GM12878 (cell line): ENCODE measurements at regions not wholly inside any gene's neighbourhood (a gene's known extent, or its start where the extent isn't known, plus 50 kb on each side); places are given as distances from the start of the nearest gene placed in this dataset.

Experiments
- ATAC-seq: fragments of 200-7000 bp; cut with Tn5 transposase; 3 replicates; pipeline ENCODE4 v1.9.1; 2020; ENCODE audit warnings: mild to moderate bottlenecking, moderate library complexity
- BruUV-seq: library from RNA; stranded (reverse); fragments of 400-500 nt; replicated peaks from 2 replicates; lab custom pipeline; 2021; lab: Mats Ljungman, UMichigan
- CTCF ChIA-PET: fragments of 300-600 bp; sonication (Branson Sonifier 250); formaldehyde crosslinking; extraction: SDS; loops from one replicate; lab custom pipeline; 2021; ENCODE audit warnings: inconsistent platforms; lab: Yijun Ruan, JAX
- POLR2A ChIA-PET: fragments of 350-600 bp; formaldehyde crosslinking; extraction: SDS; loops from one replicate; lab custom pipeline; 2021; ENCODE audit warnings: inconsistent platforms; lab: Charles Lee
- RAD21 ChIA-PET: fragments of 300-600 bp; sonication (Branson Sonifier 250); formaldehyde crosslinking; loops from one replicate; lab custom pipeline; 2023; ENCODE audit warnings: antibody characterized with exemption; ENCODE audit not compliant: unreplicated experiment; lab: Charles Lee
- SMC1A ChIA-PET: fragments of 300-600 bp; sonication (Branson Sonifier 250); formaldehyde crosslinking; loops from one replicate; lab custom pipeline; 2023; ENCODE audit not compliant: unreplicated experiment, uncharacterized antibody; lab: Charles Lee
- DNase-seq: peaks from one replicate; pipeline ENCODE4 v3.0.0-alpha.2; 2011; ENCODE audit warnings: low read depth, low spot score
- FAIRE-seq: peaks from 3 replicates; lab custom pipeline; 2011; peaks lifted over from hg19 to GRCh38; lab: Jason Lieb, UNC
- H2AFZ ChIP-seq: 2 replicates; pipeline ENCODE4 v1.6.0; 2011; ENCODE audit warnings: low read depth, low read length, control low read depth; ENCODE audit not compliant: control insufficient read depth
- H3K27ac ChIP-seq: 2 replicates; pipeline ENCODE4 v1.5.1; 2011; ENCODE audit warnings: control low read depth; ENCODE audit not compliant: control insufficient read depth, insufficient read depth
- H3K27me3 ChIP-seq, 2 experiments: replicated peaks in 1 of 2; 2 replicates each; pipeline versions ENCODE4 v1.6.0 to v1.6.1; 2011; ENCODE audit warnings: low read length in 1 of 2; ENCODE audit not compliant: control insufficient read depth in 2 of 2, insufficient read depth in 2 of 2
- H3K36me3 ChIP-seq, 2 experiments: 2 replicates each; pipeline ENCODE4 v1.5.1; 2011; ENCODE audit warnings: low read length in 1 of 2; ENCODE audit not compliant: control insufficient read depth in 2 of 2, insufficient read depth in 2 of 2
- H3K4me1 ChIP-seq: 2 replicates; pipeline ENCODE4 v1.6.1; 2011; ENCODE audit warnings: mild to moderate bottlenecking, low read length, moderate library complexity, mixed read lengths; ENCODE audit not compliant: control insufficient read depth, insufficient read depth
- H3K4me2 ChIP-seq: 2 replicates; pipeline ENCODE4 v1.6.0; 2011; ENCODE audit warnings: control low read depth; ENCODE audit not compliant: control insufficient read depth, insufficient read depth
- H3K4me3 ChIP-seq: fragments of 200-600 bp; sonication (generic); 2 replicates; pipeline ENCODE4 v1.5.1; 2016
- H3K79me2 ChIP-seq: 2 replicates; pipeline ENCODE4 v1.6.0; 2011; ENCODE audit warnings: low read length; ENCODE audit not compliant: control insufficient read depth, insufficient read depth
- H3K9ac ChIP-seq: 2 replicates; pipeline ENCODE4 v1.8.0; 2011; ENCODE audit warnings: low read length, control low read depth, mixed read lengths; ENCODE audit not compliant: control insufficient read depth, insufficient read depth
- H3K9me3 ChIP-seq: replicated peaks from 3 replicates; pipeline ENCODE4 v1.5.1; 2011; ENCODE audit warnings: mild to moderate bottlenecking, low read length; ENCODE audit not compliant: control insufficient read depth, insufficient read depth
- H4K20me1 ChIP-seq: 2 replicates; pipeline ENCODE4 v1.6.0; 2011; ENCODE audit not compliant: control insufficient read depth, insufficient read depth
- BACH1 ChIP-seq: fragments of 450-650 bp; IDR thresholded peaks from 2 replicates; pipeline ENCODE4 v1.6.1; 2017; ENCODE audit warnings: mild to moderate bottlenecking, borderline replicate concordance
- BRCA1 ChIP-seq: IDR thresholded peaks from 2 replicates; pipeline ENCODE4 v1.6.1; 2011; ENCODE audit warnings: low read depth, low read length, improper control_type of control experiment
- CHD2 ChIP-seq: IDR thresholded peaks from 2 replicates; pipeline ENCODE4 v1.6.1; 2011; ENCODE audit warnings: low read depth, low read length, improper control_type of control experiment, borderline replicate concordance
- CREB1 ChIP-seq: IDR thresholded peaks from 2 replicates; pipeline ENCODE4 v1.6.1; 2012; ENCODE audit warnings: low read depth, mild to moderate bottlenecking, inconsistent platforms
- MEF2A ChIP-seq: IDR thresholded peaks from 2 replicates; pipeline ENCODE4 v1.6.1; 2011; ENCODE audit warnings: low read depth, mild to moderate bottlenecking, low read length, moderate library complexity; ENCODE audit not compliant: insufficient read depth
- MXI1 ChIP-seq: fragments of 150-350 bp; IDR thresholded peaks from 2 replicates; pipeline ENCODE4 v1.6.1; 2011; ENCODE audit warnings: low read depth, mild to moderate bottlenecking, inconsistent platforms, low read length, improper control_type of control experiment
- MYB ChIP-seq: fragments of 150-350 bp; IDR thresholded peaks from 2 replicates; pipeline ENCODE4 v1.6.1; 2014; ENCODE audit warnings: mild to moderate bottlenecking, low read depth, low read length, borderline replicate concordance
- NRF1 ChIP-seq: conservative IDR thresholded peaks from 2 replicates; pipeline ENCODE4 v1.6.1; 2011; ENCODE audit warnings: mild to moderate bottlenecking, low read depth, low read length, improper control_type of control experiment
- RELA ChIP-seq: fragments of 450-650 bp; IDR thresholded peaks from 2 replicates; pipeline ENCODE4 v1.8.0; 2014; ENCODE audit warnings: borderline replicate concordance; ENCODE audit not compliant: partially characterized antibody
- RUNX3 ChIP-seq: IDR thresholded peaks from 2 replicates; pipeline ENCODE4 v1.6.1; 2012; ENCODE audit warnings: low read length, inconsistent platforms
- TCF12 ChIP-seq: IDR thresholded peaks from 2 replicates; pipeline ENCODE4 v1.6.1; 2011; ENCODE audit warnings: low read depth, mild to moderate bottlenecking, low read length
- WGBS: methylation state at CpG from one replicate; pipeline ENCODE4 v1.1.6; 2016; ENCODE audit warnings: low lambda C conversion rate; ENCODE audit not compliant: insufficient replicate concordance, insufficient coverage; ENCODE audit errors: missing lambda C conversion rate; 5-methylcytosine and 5-hydroxymethylcytosine counted together
- in situ Hi-C: fragments of 300-500 bp; cut with MboI; formaldehyde crosslinking; loops from 9 replicates; pipeline ENCODE4 v1.14.3; 2018; ENCODE audit warnings: mixed read lengths
- intact Hi-C: fragments of 100-400 bp; cut with micrococcal nuclease; formaldehyde crosslinking; loops from one replicate; pipeline ENCODE4 v1.14.2; 2022; ENCODE audit not compliant: unreplicated experiment
- TF ChIP-seq, protein P1 (sequence below): fragments of 150-350 bp; IDR thresholded peaks from 2 replicates; pipeline ENCODE4 v1.6.1; 2014; ENCODE audit warnings: mild to moderate bottlenecking, low read depth, low read length
- TF ChIP-seq, protein P2 (sequence below): fragments of 450-650 bp; IDR thresholded peaks from 2 replicates; pipeline ENCODE4 v1.6.1; 2016; ENCODE audit warnings: mild to moderate bottlenecking

DNA sequence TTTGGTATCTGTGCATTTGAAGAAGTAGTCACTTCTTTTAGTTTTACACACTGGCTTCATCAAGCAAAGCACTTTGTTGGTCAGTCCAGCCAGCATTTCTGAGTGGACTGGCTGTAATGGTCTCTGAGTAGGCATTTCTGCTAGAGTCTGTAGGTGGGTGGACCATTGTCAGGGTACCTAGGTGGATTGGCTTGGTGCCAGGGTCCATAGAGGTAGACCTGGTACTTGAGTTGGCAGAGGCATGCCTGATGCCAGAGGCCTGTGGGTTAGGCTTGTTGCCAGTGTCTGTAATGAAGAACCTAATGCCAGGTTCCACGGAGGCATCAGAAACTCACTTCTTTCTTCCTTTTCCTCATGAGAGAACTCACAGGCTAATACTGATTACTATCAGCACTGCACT is 157.9 kb upstream of the C11orf87 start:
- no peak for TF ChIP-seq BRCA1
- no peak for TF ChIP-seq MXI1
- TF ChIP-seq MEF2A: no peak
- TF ChIP-seq CHD2: no peak
- no peak for TF ChIP-seq NRF1
- no peak for TF ChIP-seq MYB
- TF ChIP-seq, protein P1, sequence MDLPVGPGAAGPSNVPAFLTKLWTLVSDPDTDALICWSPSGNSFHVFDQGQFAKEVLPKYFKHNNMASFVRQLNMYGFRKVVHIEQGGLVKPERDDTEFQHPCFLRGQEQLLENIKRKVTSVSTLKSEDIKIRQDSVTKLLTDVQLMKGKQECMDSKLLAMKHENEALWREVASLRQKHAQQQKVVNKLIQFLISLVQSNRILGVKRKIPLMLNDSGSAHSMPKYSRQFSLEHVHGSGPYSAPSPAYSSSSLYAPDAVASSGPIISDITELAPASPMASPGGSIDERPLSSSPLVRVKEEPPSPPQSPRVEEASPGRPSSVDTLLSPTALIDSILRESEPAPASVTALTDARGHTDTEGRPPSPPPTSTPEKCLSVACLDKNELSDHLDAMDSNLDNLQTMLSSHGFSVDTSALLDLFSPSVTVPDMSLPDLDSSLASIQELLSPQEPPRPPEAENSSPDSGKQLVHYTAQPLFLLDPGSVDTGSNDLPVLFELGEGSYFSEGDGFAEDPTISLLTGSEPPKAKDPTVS: no peak
- TF ChIP-seq BACH1: no peak
- TF ChIP-seq CREB1: no peak
- no peak for TF ChIP-seq TCF12
- no peak for TF ChIP-seq RELA
- TF ChIP-seq, protein P2, sequence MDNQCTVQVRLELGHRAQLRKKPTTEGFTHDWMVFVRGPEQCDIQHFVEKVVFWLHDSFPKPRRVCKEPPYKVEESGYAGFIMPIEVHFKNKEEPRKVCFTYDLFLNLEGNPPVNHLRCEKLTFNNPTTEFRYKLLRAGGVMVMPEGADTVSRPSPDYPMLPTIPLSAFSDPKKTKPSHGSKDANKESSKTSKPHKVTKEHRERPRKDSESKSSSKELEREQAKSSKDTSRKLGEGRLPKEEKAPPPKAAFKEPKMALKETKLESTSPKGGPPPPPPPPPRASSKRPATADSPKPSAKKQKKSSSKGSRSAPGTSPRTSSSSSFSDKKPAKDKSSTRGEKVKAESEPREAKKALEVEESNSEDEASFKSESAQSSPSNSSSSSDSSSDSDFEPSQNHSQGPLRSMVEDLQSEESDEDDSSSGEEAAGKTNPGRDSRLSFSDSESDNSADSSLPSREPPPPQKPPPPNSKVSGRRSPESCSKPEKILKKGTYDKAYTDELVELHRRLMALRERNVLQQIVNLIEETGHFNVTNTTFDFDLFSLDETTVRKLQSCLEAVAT: no peak
- TF ChIP-seq RUNX3: no peak
- H3K36me3 ChIP-seq: no peaks in the 10 kb centered on the region
- ChIA-PET CTCF (no interaction called here), POLR2A (no interaction called here), SMC1A (interaction anchor here (1.0 to 1.4 kb wide), 2 partner anchors 21 to 90 kb away, joined by 3 to 4 read pairs; no protein-coding TSS in a partner anchor), RAD21 (no interaction called here)
- no peak overlapping the region for H3K9ac ChIP-seq
- FAIRE-seq: no peak
- no peak overlapping the region for H2AFZ ChIP-seq
- no peak for ATAC-seq
- no peak for DNase-seq
- in situ Hi-C loops (no loop called here), intact Hi-C loops (no loop called here)
- H3K4me1 ChIP-seq: no peaks in the 10 kb centered on the region
- H3K27me3 ChIP-seq: no peaks in the 10 kb centered on the region
- no peaks in the 10 kb centered on the region for H3K79me2 ChIP-seq
- no peaks in the 10 kb centered on the region for H4K20me1 ChIP-seq
- H3K4me3 ChIP-seq: no peak overlapping the region
- 55% methylated on average over 1 of the region's 1 CpG for WGBS
- no peaks in the 10 kb centered on the region for H3K9me3 ChIP-seq
- H3K27ac ChIP-seq: no peak overlapping the region
- no peak overlapping the region for H3K4me2 ChIP-seq
- no TSS peak for BruUV-seq
